ENCODE measurements at regions not wholly inside any gene's neighbourhood (a gene's known extent, or its start where the extent isn't known, plus 50 kb on each side); places are given as distances from the start of the nearest gene placed in this dataset.
"Not testable (repeated sequence)": the region's sequence is repeated elsewhere in the genome, so short reads cannot be mapped to it uniquely, and the experiment has no call there.

DNA sequence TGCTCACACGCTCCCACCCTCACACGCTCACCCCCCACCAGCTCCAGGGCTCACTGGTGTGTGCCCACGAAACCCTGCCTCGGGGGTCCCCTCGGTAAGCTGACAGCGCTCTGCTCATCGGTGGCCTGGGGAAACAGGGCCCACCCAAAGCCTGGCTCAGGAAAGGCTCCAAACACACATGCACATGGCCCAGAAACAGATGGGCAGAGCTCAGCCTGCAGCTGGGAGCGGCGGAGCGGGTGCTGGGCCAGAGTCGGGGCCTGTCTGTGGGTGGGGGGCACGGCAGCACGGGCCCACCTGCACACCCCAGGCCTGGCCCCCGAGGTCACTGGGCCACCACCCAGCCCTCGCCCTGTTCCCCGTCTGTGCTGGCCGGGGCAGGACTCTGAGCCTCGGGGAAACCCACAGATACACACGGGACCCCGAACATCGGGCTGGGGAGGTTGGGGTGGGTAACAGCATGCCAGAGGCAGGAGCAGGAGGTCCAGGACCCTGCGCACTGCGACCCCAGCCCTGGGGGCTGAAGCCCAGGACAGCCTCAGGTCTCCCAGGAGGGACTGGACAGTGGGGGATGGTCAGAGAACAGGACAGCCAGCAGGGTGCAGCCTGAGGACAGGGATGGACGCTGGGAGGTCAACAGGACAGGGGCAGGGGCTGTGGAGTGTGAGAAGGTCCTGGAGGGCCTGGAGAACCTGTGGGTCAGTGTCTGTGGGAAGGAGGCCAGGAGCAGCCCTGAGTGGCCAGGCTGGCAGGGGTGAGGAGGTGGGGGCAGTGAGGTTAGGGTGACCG, 165.1 kb downstream of the TMEM121 start:
- Mint-ChIP-seq H3K27ac (peak overlapping the region; percentile 92), H3K9me3 (peaks cover 23% of the 10 kb centered on the region), H3K4me1 (peaks cover 74% of the 10 kb centered on the region), H3K36me3 (peaks cover 24% of the 10 kb centered on the region)
- H3K4me3 Mint-ChIP-seq, H3K27me3 Mint-ChIP-seq, ATAC-seq: not testable (repeated sequence)

DNA sequence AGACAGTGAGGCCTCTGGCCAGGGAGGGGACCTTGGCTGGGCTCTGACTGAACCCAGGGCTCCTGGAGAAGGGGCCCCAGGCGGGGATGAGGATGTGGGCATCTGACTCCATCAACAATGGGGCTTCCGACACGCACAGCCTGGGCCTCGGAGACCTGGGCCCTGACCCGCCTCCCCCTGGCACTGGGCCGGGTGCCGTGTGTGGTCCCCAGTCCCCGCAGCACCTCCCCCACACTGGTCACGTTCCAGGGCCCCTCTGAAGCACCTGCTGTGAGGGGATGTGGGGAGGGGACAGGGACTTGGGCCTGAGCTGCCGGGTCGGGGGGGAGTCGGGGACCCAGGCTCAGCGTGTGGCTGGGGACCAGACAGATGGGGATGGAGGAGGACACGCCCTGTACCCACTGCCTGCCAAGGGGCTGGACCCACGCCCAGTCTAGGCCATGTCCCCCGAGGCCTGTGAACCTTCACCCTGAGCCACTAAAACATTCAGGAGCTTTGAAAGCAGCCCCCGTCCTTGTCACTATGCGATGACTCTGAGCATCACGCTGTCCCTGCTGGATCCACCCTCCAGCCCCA, 165.8 kb downstream of the TMEM121 start:
- not testable (repeated sequence) for H3K4me3 Mint-ChIP-seq, H3K27me3 Mint-ChIP-seq
- Mint-ChIP-seq H3K9me3 (peaks cover 23% of the 10 kb centered on the region), H3K36me3 (peaks cover 23% of the 10 kb centered on the region), H3K27ac (peak overlapping the region; percentile 92), H3K4me1 (peaks cover 68% of the 10 kb centered on the region)
- peak; percentile 82 for ATAC-seq

DNA sequence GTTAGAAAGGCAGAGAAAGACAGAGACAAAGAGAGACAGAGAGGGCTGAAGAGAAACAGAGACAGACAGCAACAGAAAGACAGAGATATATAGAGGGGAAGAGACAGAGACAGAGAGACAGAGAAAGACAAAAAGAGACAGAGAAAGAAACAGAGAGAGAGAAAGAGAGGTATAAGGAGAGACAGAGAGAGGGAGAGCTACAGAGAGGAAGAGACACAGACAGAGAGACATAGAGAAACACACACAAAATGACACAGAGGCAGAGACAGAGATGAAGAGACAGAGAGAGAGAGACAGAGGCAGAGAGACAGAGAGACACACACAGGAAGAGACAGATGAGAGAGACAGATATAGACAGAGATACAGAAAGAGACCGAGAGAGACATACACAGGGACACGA, 168.6 kb downstream of the TMEM121 start:
- peaks cover 57% of the 10 kb centered on the region for H3K4me1 Mint-ChIP-seq
- peaks cover 19% of the 10 kb centered on the region for H3K36me3 Mint-ChIP-seq
- no peak for ATAC-seq
- peaks cover 12% of the 10 kb centered on the region for H3K9me3 Mint-ChIP-seq
- no peaks in the 10 kb centered on the region for H3K27me3 Mint-ChIP-seq
- peak overlapping the region; percentile 39 for H3K4me3 Mint-ChIP-seq
- H3K27ac Mint-ChIP-seq: peak overlapping the region; percentile 99

DNA sequence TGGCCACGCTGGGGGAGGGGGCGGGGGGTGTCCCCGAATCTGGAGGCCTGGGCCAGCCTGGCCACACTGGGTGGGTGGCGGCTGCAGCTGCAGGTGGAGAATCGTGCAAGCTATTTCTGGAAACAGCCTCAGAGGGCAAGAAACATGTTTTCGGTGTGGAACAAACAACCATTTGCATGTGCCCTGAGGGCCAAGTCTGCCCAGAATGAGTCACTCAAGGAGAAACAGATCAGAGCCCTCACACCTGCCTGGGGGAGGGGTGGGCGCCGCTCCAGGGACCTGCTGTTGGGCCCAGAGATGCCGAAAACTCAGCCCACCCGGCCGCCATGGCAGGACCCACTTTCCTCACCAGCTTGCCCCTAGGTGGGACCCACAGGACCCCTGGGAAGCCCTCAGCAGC, 170.0 kb downstream of the TMEM121 start:
- H3K4me1 Mint-ChIP-seq: peaks cover 57% of the 10 kb centered on the region
- H3K27ac Mint-ChIP-seq, H3K4me3 Mint-ChIP-seq, H3K9me3 Mint-ChIP-seq, H3K36me3 Mint-ChIP-seq, H3K27me3 Mint-ChIP-seq: not testable (repeated sequence)
- peak; percentile 68 for ATAC-seq

DNA sequence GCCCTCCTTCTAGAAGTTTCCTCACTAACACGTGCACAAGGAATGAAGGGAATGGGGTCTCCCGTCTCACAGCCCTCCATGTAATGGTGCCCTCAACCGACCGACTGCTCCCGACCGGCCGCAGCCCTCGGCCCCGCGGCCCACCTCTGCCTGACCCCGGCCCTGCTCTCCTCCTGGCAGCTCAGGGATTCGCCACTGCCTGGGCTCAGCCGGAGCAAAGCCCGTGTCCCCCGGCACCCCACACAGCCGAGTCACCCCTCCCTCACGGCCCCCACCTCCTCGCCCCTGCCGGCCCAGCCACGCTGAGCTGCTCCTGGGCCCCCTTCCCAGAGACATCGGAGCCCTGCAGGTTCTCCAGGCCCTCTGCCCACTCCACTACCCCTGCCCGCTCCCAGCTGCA, 171.0 kb downstream of the TMEM121 start:
- H3K36me3 Mint-ChIP-seq, H3K27me3 Mint-ChIP-seq, H3K9me3 Mint-ChIP-seq, H3K4me3 Mint-ChIP-seq, ATAC-seq: not testable (repeated sequence)
- Mint-ChIP-seq H3K4me1 (peaks cover 62% of the 10 kb centered on the region), H3K27ac (peak overlapping the region; percentile 97)

DNA sequence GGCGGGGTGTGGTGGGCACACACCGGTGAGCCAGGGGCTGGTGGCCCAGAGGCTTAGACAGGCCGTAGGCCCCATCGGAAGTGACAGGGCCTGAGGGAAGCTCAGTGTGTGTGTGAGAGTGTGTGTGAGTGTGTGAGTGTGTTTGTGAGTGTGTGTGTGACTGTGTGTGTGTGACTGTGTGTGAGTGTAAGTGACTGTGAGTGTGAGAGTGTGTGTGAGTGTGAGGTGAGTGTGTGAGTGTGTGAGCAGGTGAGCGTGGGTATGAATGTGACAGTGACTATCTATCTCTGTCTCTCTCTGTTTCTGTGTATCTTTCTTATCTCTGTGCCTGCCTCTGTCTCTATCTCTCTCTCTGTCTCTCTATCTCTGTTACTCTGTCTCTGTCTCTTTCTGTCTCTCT, 171.6 kb downstream of the TMEM121 start:
- ATAC-seq, H3K9me3 Mint-ChIP-seq, H3K27me3 Mint-ChIP-seq, H3K36me3 Mint-ChIP-seq: not testable (repeated sequence)
- peak overlapping the region; percentile 52 for H3K4me3 Mint-ChIP-seq
- peaks cover 67% of the 10 kb centered on the region for H3K4me1 Mint-ChIP-seq
- H3K27ac Mint-ChIP-seq: peak overlapping the region; percentile 97

DNA sequence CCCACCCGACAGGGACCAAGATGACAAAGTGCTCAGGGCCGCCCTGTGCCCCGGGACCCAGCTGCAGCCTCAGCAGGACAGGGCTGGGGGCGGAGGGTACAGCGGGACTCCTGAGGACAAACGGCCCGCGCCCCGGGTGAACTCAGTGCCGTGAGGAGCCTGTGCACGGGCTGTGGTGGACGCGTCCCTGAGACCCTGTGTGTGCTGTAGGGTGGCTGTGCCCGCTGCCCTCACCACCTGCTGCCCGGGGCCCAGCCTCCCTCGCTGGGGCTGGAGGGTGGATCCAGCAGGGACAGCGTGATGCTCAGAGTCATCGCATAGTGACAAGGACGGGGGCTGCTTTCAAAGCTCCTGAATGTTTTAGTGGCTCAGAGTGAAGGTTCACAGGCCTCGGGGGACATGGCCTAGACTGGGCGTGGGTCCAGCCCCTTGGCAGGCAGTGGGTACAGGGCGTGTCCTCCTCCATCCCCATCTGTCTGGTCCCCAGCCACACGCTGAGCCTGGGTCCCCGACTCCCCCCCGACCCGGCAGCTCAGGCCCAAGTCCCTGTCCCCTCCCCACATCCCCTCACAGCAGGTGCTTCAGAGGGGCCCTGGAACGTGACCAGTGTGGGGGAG, 172.7 kb downstream of the TMEM121 start:
- H3K36me3 Mint-ChIP-seq, H3K4me3 Mint-ChIP-seq, H3K27me3 Mint-ChIP-seq, H3K9me3 Mint-ChIP-seq: not testable (repeated sequence)
- peak; percentile 82 for ATAC-seq
- Mint-ChIP-seq H3K27ac (peak overlapping the region; percentile 99), H3K4me1 (peaks cover 59% of the 10 kb centered on the region)

DNA sequence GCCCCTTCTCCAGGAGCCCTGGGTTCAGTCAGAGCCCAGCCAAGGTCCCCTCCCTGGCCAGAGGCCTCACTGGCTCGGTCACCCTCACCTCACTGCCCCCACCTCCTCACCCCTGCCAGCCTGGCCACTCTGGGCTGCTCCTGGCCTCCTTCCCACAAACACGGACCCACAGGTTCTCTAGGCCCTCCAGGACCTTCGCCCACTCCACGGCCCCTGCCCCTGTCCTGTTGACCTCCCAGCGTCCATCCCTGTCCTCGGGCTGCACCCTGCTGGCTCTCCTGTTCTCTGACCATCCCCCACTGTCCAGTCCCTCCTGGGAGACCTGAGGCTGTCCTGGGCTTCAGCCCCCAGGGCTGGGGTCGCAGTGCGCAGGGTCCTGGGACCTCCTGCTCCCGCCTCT, 173.3 kb downstream of the TMEM121 start:
- not testable (repeated sequence) for H3K9me3 Mint-ChIP-seq, H3K36me3 Mint-ChIP-seq, ATAC-seq, H3K27me3 Mint-ChIP-seq
- Mint-ChIP-seq H3K4me1 (peaks cover 52% of the 10 kb centered on the region), H3K4me3 (peak overlapping the region; percentile 75), H3K27ac (peak overlapping the region; percentile 99)

DNA sequence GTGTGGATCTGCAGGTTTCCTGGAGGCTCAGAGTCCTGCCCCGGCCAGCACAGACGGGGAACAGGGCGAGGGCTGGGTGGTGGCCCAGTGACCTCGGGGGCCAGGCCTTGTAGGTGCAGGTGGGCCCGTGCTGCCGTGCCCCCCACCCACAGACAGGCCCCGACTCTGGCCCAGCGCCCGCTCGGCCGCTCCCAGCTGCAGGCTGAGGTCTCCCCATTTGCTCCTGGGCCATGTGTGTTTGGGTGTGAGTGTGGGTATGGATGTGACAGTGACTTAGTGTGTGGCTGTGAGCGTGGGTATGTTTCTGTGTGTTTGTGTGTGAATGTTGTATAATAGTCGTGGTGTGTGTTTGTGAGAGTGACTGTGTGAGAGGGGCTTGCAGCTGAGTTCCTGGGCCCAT, 173.8 kb downstream of the TMEM121 start:
- peaks cover 10% of the 10 kb centered on the region for H3K36me3 Mint-ChIP-seq

DNA sequence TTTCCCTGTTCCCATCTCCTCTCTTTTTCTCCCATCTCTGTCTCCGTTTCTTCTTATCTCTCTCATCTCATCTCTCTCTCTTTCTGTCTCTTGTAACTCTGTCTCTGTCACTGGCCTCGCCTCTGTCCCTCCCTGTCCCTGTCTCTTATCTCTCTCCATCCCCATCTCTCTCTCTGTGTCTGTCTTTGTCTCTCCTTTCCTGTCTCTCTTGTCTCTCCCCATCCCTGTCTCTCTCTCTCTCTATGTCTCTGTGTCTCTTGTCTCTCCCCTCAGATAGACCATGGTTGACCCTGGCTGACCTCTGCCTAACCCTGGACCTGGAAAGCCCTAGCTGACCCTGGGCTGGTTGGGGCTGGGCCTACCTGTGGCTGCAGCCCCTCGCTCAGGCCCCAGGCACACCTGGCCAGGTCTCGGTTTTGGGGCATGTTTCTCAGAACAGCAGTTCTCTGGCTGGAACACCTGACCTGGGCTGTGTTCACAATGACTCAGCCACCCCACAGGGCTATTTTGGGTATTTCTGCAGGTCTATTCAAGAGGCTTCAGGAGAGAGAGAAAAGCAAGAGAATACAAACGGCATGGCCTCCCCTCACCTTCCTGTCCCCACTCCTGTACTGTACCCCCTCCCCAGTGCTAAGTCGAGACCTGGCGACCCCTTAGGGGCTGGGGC, 174.4 kb downstream of the TMEM121 start:
- H3K9me3 Mint-ChIP-seq: peaks cover 8% of the 10 kb centered on the region
- H3K36me3 Mint-ChIP-seq: peaks cover 16% of the 10 kb centered on the region

More for the DNA sequence above, 173.8 kb downstream of the TMEM121 start:
- not testable (repeated sequence) for H3K27me3 Mint-ChIP-seq, H3K9me3 Mint-ChIP-seq, ATAC-seq
- Mint-ChIP-seq H3K4me3 (peak overlapping the region; percentile 75), H3K27ac (peak overlapping the region; percentile 99), H3K4me1 (peaks cover 51% of the 10 kb centered on the region)

DNA sequence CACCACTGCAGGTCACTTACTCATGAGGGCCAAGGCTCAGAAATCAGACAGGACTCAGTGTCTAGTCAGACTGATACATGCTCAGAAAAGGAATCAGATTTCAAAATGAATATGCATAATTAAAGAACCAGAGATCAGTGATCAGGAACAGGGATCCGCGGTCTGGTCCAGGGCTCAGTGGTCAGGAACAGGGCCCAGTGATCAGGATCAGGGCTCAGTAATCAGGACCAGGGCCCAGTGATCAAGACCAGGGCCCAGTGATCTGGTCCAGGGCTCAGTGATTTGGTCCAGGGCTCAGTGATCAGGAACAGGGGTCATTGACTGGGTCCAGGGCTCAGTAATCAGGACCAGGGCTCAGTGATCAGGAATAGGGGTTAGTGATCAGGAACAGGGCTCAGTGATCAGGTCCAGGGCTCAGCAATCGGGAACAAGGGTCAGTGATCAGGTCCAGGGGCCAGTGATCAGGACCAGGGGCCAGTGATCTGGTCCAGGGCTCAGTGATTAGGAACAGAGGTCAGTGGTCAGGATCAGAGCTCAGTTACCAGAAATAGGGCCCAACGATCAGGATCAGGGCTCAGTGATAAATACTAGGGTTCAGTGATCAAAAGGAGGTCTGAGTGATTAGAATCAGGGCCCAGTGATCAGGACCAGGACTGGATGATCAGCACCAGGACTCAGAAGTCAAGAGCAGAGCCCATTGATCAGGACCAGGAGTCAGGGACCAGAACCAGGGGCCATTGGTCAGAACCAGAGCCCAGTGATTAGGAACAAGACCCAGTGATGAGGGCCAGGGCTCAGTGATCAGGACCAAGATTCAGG, 175.3 kb downstream of the TMEM121 start:
- Mint-ChIP-seq H3K4me3 (peak overlapping the region; percentile 56), H3K27me3 (no peaks in the 10 kb centered on the region), H3K9me3 (peaks cover 8% of the 10 kb centered on the region), H3K27ac (peak overlapping the region; percentile 99), H3K4me1 (peaks cover 61% of the 10 kb centered on the region), H3K36me3 (peaks cover 22% of the 10 kb centered on the region)
- no peak for ATAC-seq

More for the DNA sequence above, 174.4 kb downstream of the TMEM121 start:
- Mint-ChIP-seq H3K4me1 (peaks cover 52% of the 10 kb centered on the region), H3K4me3 (peak overlapping the region; percentile 75), H3K27ac (peak overlapping the region; percentile 99), H3K27me3 (no peaks in the 10 kb centered on the region)
- ATAC-seq: peak; percentile 48

DNA sequence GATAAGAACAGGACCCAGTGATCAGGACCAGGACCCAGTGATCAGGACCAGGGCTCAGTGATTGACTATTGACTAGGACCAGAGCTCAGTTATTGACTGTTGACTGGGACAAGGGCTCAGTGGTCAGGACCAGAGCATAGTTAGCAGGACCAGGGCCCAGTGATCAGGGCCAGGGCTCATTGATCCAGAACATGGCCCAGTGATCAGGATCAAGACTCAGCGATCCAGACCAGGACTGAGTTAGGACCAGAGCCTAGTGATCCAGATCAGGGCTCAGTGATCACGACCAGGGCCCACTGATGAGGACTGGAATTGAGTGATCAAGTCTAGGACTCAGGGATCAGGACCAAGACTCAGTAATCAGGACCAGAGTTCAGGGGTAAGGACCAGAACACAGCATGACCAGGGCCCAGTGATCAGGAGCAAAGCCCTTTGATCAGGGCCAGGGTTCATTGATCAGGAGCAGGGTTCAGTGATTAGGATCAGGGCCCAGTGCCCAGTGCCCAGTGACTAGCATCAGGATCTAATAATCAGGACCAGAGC, 176.0 kb downstream of the TMEM121 start:
- Mint-ChIP-seq H3K9me3 (peaks cover 8% of the 10 kb centered on the region), H3K36me3 (peaks cover 22% of the 10 kb centered on the region), H3K27ac (peak overlapping the region; percentile 99), H3K4me3 (no peak overlapping the region), H3K4me1 (peaks cover 67% of the 10 kb centered on the region), H3K27me3 (no peaks in the 10 kb centered on the region)
- no peak for ATAC-seq

DNA sequence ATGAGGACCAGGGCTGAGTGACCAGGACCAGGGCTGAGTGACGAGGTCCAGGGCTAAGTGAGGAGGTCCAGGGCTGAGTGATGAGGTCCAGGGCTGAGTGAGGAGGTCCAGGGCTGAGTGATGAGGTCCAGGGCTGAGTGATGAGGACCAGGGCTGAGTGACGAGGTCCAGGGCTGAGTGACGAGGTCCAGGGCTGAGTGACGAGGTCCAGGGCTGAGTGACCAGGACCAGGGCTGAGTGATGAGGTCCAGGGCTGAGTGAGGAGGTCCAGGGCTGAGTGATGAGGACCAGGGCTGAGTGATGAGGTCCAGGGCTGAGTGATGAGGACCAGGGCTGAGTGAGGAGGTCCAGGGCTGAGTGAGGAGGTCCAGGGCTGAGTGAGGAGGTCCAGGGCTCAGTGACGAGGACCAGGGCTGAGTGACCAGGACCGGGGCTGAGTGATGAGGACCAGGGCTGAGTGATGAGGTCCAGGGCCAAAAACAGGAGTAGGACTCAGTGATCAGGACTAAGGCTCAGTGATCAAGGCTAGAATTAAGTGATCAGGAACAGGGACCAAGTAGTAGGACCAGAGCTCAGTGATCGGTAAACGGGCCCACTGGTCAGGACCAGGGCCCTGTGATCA, 176.8 kb downstream of the TMEM121 start:
- not testable (repeated sequence) for H3K4me3 Mint-ChIP-seq, ATAC-seq, H3K9me3 Mint-ChIP-seq, H3K27me3 Mint-ChIP-seq
- peaks cover 24% of the 10 kb centered on the region for H3K36me3 Mint-ChIP-seq
- peaks cover 66% of the 10 kb centered on the region for H3K4me1 Mint-ChIP-seq
- peak overlapping the region; percentile 99 for H3K27ac Mint-ChIP-seq

DNA sequence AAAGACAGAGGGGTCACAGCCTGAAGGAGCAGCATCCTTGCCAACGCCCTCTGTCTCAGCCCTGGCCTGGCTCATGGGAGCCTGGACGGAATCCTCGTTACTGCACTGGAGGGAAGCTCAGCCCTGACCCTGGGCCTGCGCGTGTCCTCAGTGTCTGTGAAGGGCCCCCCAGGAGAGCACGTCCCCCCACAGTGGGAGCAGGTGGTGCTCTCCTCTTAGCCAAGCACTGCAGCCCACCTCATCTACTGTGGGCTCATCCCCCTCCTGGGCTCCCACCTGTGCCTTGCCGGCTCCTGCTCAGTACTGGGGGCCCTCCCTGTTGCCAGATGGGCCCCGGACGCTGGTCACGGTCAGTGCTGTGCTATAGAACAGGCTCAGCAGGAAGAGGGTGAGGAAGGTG, 177.7 kb downstream of the TMEM121 start:
- H3K27me3 Mint-ChIP-seq, ATAC-seq, H3K27ac Mint-ChIP-seq, H3K9me3 Mint-ChIP-seq, H3K4me3 Mint-ChIP-seq: not testable (repeated sequence)
- Mint-ChIP-seq H3K4me1 (peaks cover 64% of the 10 kb centered on the region), H3K36me3 (peaks cover 21% of the 10 kb centered on the region)

Data from stimulated activated memory B cell treated with anti-CD40 and anti-IgM and Interleukin-4, amounts not matched to agents 10 μg/mL and 1 μg/mL and 100 μg/mL, for 72 hours (primary cell).